ENCODE measurements at regions not wholly inside any gene's neighbourhood (a gene's known extent, or its start where the extent isn't known, plus 50 kb on each side); places are given as distances from the start of the nearest gene placed in this dataset.

DNA sequence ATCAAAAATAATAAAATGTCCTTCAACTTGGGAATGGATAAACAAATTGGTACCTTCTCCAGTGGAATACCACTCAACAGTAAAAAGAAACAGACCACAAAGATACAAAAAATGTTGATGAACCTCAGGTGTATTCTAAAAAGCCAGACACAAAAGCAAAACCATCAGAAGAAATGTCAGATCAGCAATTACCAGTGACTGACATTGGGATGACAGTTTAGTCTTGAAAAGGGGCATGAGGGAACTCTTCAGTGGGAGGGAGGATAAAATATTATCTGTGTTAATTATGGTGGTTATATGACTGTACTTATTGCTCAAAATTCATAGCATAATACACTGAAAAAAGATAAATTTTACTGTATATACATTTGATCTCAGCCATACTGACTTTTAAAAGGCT is 473.0 kb downstream of the TMX3 start:
- no peak overlapping the region for H3K4me3 ChIP-seq (ENCODE audit: low read depth, poor library complexity, severe bottlenecking)
- TF ChIP-seq, protein P1, sequence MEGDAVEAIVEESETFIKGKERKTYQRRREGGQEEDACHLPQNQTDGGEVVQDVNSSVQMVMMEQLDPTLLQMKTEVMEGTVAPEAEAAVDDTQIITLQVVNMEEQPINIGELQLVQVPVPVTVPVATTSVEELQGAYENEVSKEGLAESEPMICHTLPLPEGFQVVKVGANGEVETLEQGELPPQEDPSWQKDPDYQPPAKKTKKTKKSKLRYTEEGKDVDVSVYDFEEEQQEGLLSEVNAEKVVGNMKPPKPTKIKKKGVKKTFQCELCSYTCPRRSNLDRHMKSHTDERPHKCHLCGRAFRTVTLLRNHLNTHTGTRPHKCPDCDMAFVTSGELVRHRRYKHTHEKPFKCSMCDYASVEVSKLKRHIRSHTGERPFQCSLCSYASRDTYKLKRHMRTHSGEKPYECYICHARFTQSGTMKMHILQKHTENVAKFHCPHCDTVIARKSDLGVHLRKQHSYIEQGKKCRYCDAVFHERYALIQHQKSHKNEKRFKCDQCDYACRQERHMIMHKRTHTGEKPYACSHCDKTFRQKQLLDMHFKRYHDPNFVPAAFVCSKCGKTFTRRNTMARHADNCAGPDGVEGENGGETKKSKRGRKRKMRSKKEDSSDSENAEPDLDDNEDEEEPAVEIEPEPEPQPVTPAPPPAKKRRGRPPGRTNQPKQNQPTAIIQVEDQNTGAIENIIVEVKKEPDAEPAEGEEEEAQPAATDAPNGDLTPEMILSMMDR (IDR thresholded peaks at IDR 0.05) = no peak
- no peak for DNase-seq (ENCODE audit: low spot score in 2 of 2)
- intact Hi-C loops (cut with DNase I; ENCODE audit: low total_unique reads) = no loop called here

DNA sequence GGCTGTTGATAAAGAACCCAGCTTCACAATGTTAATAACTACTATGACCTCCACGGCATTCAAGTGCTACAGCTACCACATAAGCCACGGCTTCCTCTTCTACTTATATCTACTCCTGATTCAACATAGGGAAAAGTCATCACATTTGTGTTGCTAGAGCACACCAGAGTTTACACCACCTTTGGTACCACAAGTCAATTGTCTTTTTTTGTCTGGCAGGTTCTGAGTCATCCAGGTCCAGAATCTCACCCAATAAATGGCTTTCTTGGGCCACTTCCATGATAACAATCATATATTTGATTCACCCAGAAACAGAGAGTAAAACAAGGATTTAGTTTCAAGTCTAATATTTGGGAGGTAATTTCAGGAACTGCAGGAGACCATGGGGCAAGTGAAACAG is 480.2 kb downstream of the TMX3 start:
- no peak overlapping the region for H3K4me3 ChIP-seq (ENCODE audit: low read depth, poor library complexity, severe bottlenecking)
- 21 to 31% methylated on average over 2 of the region's 2 CpGs for whole genome bisulfite sequencing, 2 donors
- TF ChIP-seq, protein P1 (IDR thresholded peaks at IDR 0.05) = no peak
- TF ChIP-seq POLR2A (IDR thresholded peaks at IDR 0.05) = no peak
- intact Hi-C loops (cut with DNase I; ENCODE audit: low total_unique reads) = no loop called here
- DNase-seq (ENCODE audit: low spot score in 2 of 2) = no peak

DNA sequence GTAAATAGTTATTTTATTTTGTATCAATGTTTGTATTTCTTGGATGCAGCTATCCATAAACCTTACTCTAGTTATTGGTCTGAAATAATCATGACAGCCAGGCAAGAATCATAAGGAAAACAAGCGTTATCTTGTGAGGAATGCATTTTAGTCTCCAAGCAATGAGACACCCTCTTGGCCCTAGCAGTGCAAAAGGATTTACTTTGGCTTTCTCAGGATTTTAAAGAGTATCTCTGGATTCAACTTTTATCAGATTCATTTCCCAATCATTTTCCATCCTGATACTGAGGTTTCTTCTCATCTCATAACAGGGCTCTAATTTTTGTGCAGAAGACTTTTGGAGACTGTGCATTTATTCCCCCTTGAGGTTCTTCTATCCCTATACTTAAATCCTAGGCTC is 480.8 kb downstream of the TMX3 start:
- intact Hi-C loops (cut with DNase I; ENCODE audit: low total_unique reads) = no loop called here
- no peak overlapping the region for H3K4me3 ChIP-seq (ENCODE audit: low read depth, poor library complexity, severe bottlenecking)
- no peak for TF ChIP-seq POLR2A (IDR thresholded peaks at IDR 0.05)
- no peak for DNase-seq (ENCODE audit: low spot score in 2 of 2)
- 63 to 72% methylated on average over 1 of the region's 1 CpG for WGBS, 2 donors

DNA sequence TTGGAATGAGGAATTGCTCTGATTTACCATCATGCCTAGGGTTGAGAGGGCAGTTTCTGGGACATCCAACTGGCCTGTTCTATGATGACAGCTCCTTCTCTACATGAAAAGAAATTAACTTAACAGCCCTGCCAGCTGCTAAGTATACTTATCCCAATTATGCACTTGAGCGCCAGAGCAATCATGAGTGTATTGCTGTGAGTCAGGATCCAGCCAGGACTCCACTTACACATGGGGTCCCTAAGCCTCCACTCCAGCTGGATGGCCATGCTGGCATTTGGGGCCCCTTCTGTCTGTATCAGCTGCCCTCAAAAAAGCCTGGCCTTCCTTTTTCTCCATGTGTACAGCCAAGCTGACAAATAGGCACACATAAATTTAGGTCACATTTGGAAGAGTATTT is 481.9 kb downstream of the TMX3 start:
- H3K4me3 ChIP-seq (ENCODE audit: low read depth, poor library complexity, severe bottlenecking) = no peak overlapping the region
- DNase-seq (ENCODE audit: low spot score in 2 of 2) = no peak
- intact Hi-C loops (cut with DNase I; ENCODE audit: low total_unique reads) = no loop called here
- TF ChIP-seq POLR2A (IDR thresholded peaks at IDR 0.05) = no peak
- TF ChIP-seq, protein P1 (IDR thresholded peaks at IDR 0.05) = no peak
- 86 to 88% methylated on average over 1 of the region's 1 CpG for WGBS, 2 donors

DNA sequence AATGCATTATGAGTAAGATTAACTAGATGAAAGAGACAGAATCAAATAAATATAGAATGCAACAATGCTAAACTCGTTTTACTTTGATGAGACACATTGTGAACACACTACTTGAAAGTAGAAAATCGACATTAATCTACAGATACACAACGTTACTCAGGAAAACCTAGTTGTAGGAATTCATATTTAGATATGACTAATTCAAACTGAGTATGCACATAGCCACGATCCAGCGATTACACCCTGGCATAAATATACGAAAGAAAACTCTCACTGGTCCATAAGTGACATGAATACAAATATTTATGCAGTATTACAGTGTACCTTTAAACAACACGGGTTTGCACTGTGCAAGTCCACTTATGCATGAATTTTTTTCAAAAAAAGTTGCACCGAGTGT is 485.6 kb downstream of the TMX3 start:
- DNase-seq (ENCODE audit: low spot score in 2 of 2) = no peak
- intact Hi-C loops (cut with DNase I; ENCODE audit: low total_unique reads) = no loop called here
- H3K4me3 ChIP-seq (ENCODE audit: low read depth, poor library complexity, severe bottlenecking) = no peak overlapping the region
- WGBS, 2 donors = 80 to 81% methylated on average over 8 of the region's 8 CpGs
- TF ChIP-seq, protein P1 (IDR thresholded peaks at IDR 0.05) = no peak
- TF ChIP-seq POLR2A (IDR thresholded peaks at IDR 0.05) = no peak

DNA sequence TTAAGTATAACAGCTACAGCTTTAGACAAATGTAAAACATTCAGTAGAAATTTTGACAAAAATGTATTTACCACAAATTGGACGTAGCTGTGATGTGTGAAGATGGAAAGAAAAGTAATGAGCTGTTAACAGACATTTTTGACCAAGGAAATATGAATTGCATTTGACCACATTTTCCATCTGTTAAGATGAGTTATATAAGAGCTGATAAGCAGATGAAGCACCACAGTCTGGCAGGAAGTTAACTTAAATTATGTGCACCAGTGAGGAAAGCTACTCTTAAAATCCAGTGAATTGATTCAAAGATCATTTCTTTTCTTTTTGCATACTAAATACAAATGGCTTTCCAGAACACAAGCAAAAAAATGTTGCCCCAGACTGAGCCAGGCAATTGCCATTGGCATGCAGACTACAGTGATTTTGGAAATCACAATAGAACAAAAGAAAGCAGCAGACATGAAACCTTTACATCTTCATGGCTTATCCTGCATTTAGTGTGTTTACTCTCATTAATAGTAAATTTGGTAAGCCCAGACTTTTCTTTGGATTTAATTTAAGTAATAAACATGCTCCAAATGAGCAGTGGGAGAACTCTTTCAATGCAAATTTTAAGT is 493.7 kb downstream of the TMX3 start:
- H3K4me3 ChIP-seq (ENCODE audit: low read depth, poor library complexity, severe bottlenecking) = no peak overlapping the region
- intact Hi-C loops (cut with DNase I; ENCODE audit: low total_unique reads) = no loop called here
- TF ChIP-seq POLR2A (IDR thresholded peaks at IDR 0.05) = no peak
- TF ChIP-seq, protein P1 (IDR thresholded peaks at IDR 0.05) = no peak
- DNase-seq (ENCODE audit: low spot score in 2 of 2) = no peak
- WGBS, 2 donors = 38 to 53% methylated on average over 1 of the region's 1 CpG
